Thoracic aorta (tissue), 2 donors: ENCODE measurements at regions not wholly inside any gene's neighbourhood (a gene's known extent, or its start where the extent isn't known, plus 50 kb on each side); places are given as distances from the start of the nearest gene placed in this dataset.
A peak's percentile ranks its signal among the peaks of the same experiment; 100 is the strongest.

Experiments
- ATAC-seq: fragments of 150-250 bp; one replicate; pipeline ENCODE4 v1.8.0; 2017; ENCODE audit warnings: low read depth; ENCODE audit not compliant: insufficient number of reproducible peaks, low FRiP score
- DNase-seq: peaks from one replicate; pipeline ENCODE4 v3.0.0-alpha.2; 2020; ENCODE audit warnings: low spot score
- H3K27ac ChIP-seq, 2 donors: fragments of 200-600 bp; sonication (generic); 1 replicate in 1 of 2; 2 replicates in 1 of 2; pipeline ENCODE4 v1.5.1; 2016; ENCODE audit warnings: mild to moderate bottlenecking in 2 of 2, moderate library complexity in 2 of 2
- H3K27me3 ChIP-seq: fragments of 200-600 bp; sonication (generic); replicated peaks from 2 replicates; pipeline ENCODE4 v1.6.0; 2016; ENCODE audit warnings: mild to moderate bottlenecking; ENCODE audit not compliant: insufficient read depth
- H3K36me3 ChIP-seq: fragments of 200-600 bp; sonication (generic); one replicate; pipeline ENCODE4 v1.5.1; 2016
- H3K4me1 ChIP-seq, 2 donors: fragments of 200-600 bp; sonication (generic); 1 replicate in 1 of 2; 2 replicates in 1 of 2; pipeline versions ENCODE4 v1.5.1 to v1.6.0; 2016; ENCODE audit warnings: low read depth in 2 of 2, mild to moderate bottlenecking in 1 of 2; ENCODE audit not compliant: control insufficient read depth in 1 of 2
- H3K4me3 ChIP-seq: fragments of 200-600 bp; sonication (generic); 2 replicates; pipeline ENCODE4 v1.5.1; 2016; ENCODE audit warnings: mild to moderate bottlenecking
- H3K9me3 ChIP-seq: fragments of 200-600 bp; sonication (generic); 2 replicates; pipeline ENCODE4 v1.5.1; 2016
- CTCF ChIP-seq: fragments of 200-600 bp; sonication (generic); IDR thresholded peaks from one replicate; pipeline ENCODE4 v1.5.1; 2019; ENCODE audit warnings: antibody characterized with exemption

GRCh38 chr13:28563609-28564008 lies 68.7 kb upstream of the FLT1 start:
- Histone ChIP-seq H3K27me3 (no peaks in the 10 kb centered on the region), H3K9me3 (no peaks in the 10 kb centered on the region), H3K4me3 (no peak overlapping the region), H3K27ac (no peak overlapping the region), H3K4me1 (peaks cover 3 to 4% of the 10 kb centered on the region in 2 donors), H3K36me3 (no peaks in the 10 kb centered on the region)
- DNase-seq = no peak
- TF ChIP-seq CTCF = no peak
- ATAC-seq = no peak

GRCh38 chr13:28560612-28561011 lies 65.7 kb upstream of the FLT1 start:
- Histone ChIP-seq H3K4me3 (no peak overlapping the region), H3K27ac (no peak overlapping the region), H3K4me1 (peaks cover 13 to 14% of the 10 kb centered on the region in 2 donors), H3K27me3 (no peaks in the 10 kb centered on the region), H3K9me3 (no peaks in the 10 kb centered on the region), H3K36me3 (no peaks in the 10 kb centered on the region)
- ATAC-seq = no peak
- no peak for TF ChIP-seq CTCF
- no peak for DNase-seq

GRCh38 chr13:28559636-28560259 lies 64.8 kb upstream of the FLT1 start:
- ATAC-seq = no peak
- Histone ChIP-seq H3K27ac (no peak overlapping the region), H3K27me3 (no peaks in the 10 kb centered on the region), H3K4me3 (no peak overlapping the region), H3K36me3 (no peaks in the 10 kb centered on the region), H3K4me1 (peaks cover 13 to 14% of the 10 kb centered on the region in 2 donors), H3K9me3 (no peaks in the 10 kb centered on the region)
- no peak for TF ChIP-seq CTCF
- DNase-seq = no peak

- H3K27ac ChIP-seq = peak overlapping the region in 1 of 2 donors; percentile 70
- TF ChIP-seq CTCF = no peak
- no peaks in the 10 kb centered on the region for H3K9me3 ChIP-seq
- H3K27me3 ChIP-seq = no peaks in the 10 kb centered on the region
- no peak for DNase-seq
- H3K4me1 ChIP-seq = peaks cover 13 to 14% of the 10 kb centered on the region in 2 donors
- no peak for ATAC-seq
- no peaks in the 10 kb centered on the region for H3K36me3 ChIP-seq
- H3K4me3 ChIP-seq = peak overlapping the region; percentile 48
These were observed 63.6 kb upstream of the FLT1 start for GRCh38 chr13:28558567-28558966.

- H3K27ac ChIP-seq = peak overlapping the region in 1 of 2 donors; percentile 70
- DNase-seq (no peak), ATAC-seq (no peak)
- peak overlapping the region; percentile 48 for H3K4me3 ChIP-seq
- no peaks in the 10 kb centered on the region for H3K36me3 ChIP-seq
- H3K9me3 ChIP-seq = no peaks in the 10 kb centered on the region
- peaks cover 13 to 14% of the 10 kb centered on the region in 2 donors for H3K4me1 ChIP-seq
- no peaks in the 10 kb centered on the region for H3K27me3 ChIP-seq
- no peak for TF ChIP-seq CTCF
These were observed 63.0 kb upstream of the FLT1 start for GRCh38 chr13:28557725-28558520.
